H1 (cell line): ENCODE measurements at regions not wholly inside any gene's neighbourhood (a gene's known extent, or its start where the extent isn't known, plus 50 kb on each side); places are given as distances from the start of the nearest gene placed in this dataset.

Experiments
- EP300 ChIP-seq, 2 experiments: IDR thresholded peaks; 1 replicate in 1 of 2; 2 replicates in 1 of 2; pipeline ENCODE4 v1.6.1; 2011 to 2012; ENCODE audit warnings: low read depth in 2 of 2, low read length in 2 of 2, mild to moderate bottlenecking in 2 of 2, borderline replicate concordance in 1 of 2, inconsistent platforms in 1 of 2, moderate library complexity in 1 of 2
- HDAC6 ChIP-seq: IDR thresholded peaks from one replicate; pipeline ENCODE4 v1.7.1; 2012; ENCODE audit warnings: low read depth, mild to moderate bottlenecking, inconsistent platforms, low read length, moderate library complexity
- POLR2A ChIP-seq, 2 experiments: IDR thresholded peaks; 1 replicate in 1 of 2; 2 replicates in 1 of 2; pipeline ENCODE4 v1.6.1; 2011; ENCODE audit warnings: low read depth in 2 of 2, low read length in 2 of 2, mild to moderate bottlenecking in 2 of 2; ENCODE audit errors: control extremely low read depth in 1 of 2
- SP4 ChIP-seq: IDR thresholded peaks from 2 replicates; pipeline ENCODE4 v1.6.1; 2012; ENCODE audit warnings: low read length, inconsistent platforms
- TF ChIP-seq, protein P1 (sequence below): fragments of 300-600 bp; sonication (generic); IDR thresholded peaks from 2 replicates; pipeline ENCODE4 v1.7.1; 2012; ENCODE audit warnings: low read length, moderate library complexity, mild to moderate bottlenecking, inconsistent platforms; ENCODE audit not compliant: insufficient replicate concordance

DNA sequence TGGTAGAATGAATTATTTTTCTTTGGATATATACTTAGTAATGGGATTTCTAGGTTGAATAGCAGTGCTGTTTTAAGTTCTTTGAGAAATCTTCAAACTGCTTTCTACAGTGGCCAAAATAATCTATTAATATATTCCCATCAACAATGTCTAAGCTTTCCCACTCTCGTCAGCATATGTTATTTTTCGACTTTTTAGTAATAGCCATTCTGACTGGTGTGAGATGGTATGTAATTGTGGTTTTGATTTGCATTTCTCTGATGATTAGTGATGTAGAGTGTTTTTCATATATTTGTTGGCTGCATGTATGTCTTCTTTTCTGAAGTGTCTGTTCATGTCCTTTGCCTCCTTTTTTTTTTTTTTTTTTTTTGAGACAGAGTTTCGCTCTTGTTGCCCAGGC, 90.2 kb upstream of the CSNK1A1L start (continued):
- TF ChIP-seq, protein P1, sequence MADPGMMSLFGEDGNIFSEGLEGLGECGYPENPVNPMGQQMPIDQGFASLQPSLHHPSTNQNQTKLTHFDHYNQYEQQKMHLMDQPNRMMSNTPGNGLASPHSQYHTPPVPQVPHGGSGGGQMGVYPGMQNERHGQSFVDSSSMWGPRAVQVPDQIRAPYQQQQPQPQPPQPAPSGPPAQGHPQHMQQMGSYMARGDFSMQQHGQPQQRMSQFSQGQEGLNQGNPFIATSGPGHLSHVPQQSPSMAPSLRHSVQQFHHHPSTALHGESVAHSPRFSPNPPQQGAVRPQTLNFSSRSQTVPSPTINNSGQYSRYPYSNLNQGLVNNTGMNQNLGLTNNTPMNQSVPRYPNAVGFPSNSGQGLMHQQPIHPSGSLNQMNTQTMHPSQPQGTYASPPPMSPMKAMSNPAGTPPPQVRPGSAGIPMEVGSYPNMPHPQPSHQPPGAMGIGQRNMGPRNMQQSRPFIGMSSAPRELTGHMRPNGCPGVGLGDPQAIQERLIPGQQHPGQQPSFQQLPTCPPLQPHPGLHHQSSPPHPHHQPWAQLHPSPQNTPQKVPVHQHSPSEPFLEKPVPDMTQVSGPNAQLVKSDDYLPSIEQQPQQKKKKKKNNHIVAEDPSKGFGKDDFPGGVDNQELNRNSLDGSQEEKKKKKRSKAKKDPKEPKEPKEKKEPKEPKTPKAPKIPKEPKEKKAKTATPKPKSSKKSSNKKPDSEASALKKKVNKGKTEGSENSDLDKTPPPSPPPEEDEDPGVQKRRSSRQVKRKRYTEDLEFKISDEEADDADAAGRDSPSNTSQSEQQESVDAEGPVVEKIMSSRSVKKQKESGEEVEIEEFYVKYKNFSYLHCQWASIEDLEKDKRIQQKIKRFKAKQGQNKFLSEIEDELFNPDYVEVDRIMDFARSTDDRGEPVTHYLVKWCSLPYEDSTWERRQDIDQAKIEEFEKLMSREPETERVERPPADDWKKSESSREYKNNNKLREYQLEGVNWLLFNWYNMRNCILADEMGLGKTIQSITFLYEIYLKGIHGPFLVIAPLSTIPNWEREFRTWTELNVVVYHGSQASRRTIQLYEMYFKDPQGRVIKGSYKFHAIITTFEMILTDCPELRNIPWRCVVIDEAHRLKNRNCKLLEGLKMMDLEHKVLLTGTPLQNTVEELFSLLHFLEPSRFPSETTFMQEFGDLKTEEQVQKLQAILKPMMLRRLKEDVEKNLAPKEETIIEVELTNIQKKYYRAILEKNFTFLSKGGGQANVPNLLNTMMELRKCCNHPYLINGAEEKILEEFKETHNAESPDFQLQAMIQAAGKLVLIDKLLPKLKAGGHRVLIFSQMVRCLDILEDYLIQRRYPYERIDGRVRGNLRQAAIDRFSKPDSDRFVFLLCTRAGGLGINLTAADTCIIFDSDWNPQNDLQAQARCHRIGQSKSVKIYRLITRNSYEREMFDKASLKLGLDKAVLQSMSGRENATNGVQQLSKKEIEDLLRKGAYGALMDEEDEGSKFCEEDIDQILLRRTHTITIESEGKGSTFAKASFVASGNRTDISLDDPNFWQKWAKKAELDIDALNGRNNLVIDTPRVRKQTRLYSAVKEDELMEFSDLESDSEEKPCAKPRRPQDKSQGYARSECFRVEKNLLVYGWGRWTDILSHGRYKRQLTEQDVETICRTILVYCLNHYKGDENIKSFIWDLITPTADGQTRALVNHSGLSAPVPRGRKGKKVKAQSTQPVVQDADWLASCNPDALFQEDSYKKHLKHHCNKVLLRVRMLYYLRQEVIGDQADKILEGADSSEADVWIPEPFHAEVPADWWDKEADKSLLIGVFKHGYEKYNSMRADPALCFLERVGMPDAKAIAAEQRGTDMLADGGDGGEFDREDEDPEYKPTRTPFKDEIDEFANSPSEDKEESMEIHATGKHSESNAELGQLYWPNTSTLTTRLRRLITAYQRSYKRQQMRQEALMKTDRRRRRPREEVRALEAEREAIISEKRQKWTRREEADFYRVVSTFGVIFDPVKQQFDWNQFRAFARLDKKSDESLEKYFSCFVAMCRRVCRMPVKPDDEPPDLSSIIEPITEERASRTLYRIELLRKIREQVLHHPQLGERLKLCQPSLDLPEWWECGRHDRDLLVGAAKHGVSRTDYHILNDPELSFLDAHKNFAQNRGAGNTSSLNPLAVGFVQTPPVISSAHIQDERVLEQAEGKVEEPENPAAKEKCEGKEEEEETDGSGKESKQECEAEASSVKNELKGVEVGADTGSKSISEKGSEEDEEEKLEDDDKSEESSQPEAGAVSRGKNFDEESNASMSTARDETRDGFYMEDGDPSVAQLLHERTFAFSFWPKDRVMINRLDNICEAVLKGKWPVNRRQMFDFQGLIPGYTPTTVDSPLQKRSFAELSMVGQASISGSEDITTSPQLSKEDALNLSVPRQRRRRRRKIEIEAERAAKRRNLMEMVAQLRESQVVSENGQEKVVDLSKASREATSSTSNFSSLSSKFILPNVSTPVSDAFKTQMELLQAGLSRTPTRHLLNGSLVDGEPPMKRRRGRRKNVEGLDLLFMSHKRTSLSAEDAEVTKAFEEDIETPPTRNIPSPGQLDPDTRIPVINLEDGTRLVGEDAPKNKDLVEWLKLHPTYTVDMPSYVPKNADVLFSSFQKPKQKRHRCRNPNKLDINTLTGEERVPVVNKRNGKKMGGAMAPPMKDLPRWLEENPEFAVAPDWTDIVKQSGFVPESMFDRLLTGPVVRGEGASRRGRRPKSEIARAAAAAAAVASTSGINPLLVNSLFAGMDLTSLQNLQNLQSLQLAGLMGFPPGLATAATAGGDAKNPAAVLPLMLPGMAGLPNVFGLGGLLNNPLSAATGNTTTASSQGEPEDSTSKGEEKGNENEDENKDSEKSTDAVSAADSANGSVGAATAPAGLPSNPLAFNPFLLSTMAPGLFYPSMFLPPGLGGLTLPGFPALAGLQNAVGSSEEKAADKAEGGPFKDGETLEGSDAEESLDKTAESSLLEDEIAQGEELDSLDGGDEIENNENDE, result no peak
- TF ChIP-seq EP300 (IDR thresholded peaks at IDR 0.05; ENCODE audit: borderline replicate concordance in 1 of 2, low read depth in 2 of 2, low read length in 2 of 2), result no peak
- no peak for TF ChIP-seq SP4
- TF ChIP-seq HDAC6, result no peak
- TF ChIP-seq POLR2A (IDR thresholded peaks at IDR 0.05; ENCODE audit: control extremely low read depth in 1 of 2, low read depth in 2 of 2, low read length in 2 of 2), result no peak
